IMR-90 (cell line): ENCODE measurements at regions not wholly inside any gene's neighbourhood (a gene's known extent, or its start where the extent isn't known, plus 50 kb on each side); places are given as distances from the start of the nearest gene placed in this dataset.

Experiments used
- ATAC-seq: fragments of 200-7000 bp; cut with Tn5 transposase; 2 replicates; pipeline ENCODE4 v1.9.1; 2020; ENCODE audit warnings: low read depth, mild to moderate bottlenecking, moderate library complexity
- BruUV-seq: library from RNA; stranded (reverse); fragments of 400-500 nt; replicated peaks from 2 replicates; lab custom pipeline; 2021; lab: Mats Ljungman, UMichigan
- CTCF ChIA-PET: fragments of 300-600 bp; formaldehyde crosslinking; extraction: SDS; loops from one replicate; lab custom pipeline; 2021; ENCODE audit warnings: antibody characterized with exemption; lab: Yijun Ruan, JAX
- POLR2A ChIA-PET: fragments of 300-600 bp; sonication (Branson Sonifier 250); formaldehyde crosslinking; loops from one replicate; lab custom pipeline; 2022; ENCODE audit warnings: antibody characterized with exemption; ENCODE audit not compliant: unreplicated experiment; lab: Charles Lee
- DNase-seq: peaks from one replicate; pipeline ENCODE4 v3.0.0; 2013
- H2AFZ ChIP-seq: replicated peaks from 2 replicates; pipeline ENCODE3; 2013; ENCODE audit warnings: low read length, mild to moderate bottlenecking; ENCODE audit not compliant: poor library complexity
- H2AK5ac ChIP-seq: 2 replicates; pipeline ENCODE4 v1.6.1; 2013; ENCODE audit warnings: low read depth, low read length, inconsistent platforms
- H2AK9ac ChIP-seq: replicated peaks from 2 replicates; pipeline ENCODE3; 2013; ENCODE audit warnings: mild to moderate bottlenecking, low read depth, low read length, moderate library complexity; ENCODE audit not compliant: poor library complexity
- H2BK120ac ChIP-seq: 2 replicates; pipeline ENCODE4 v1.6.1; 2013; ENCODE audit warnings: low read depth, low read length, inconsistent platforms
- H2BK15ac ChIP-seq: 3 replicates; pipeline ENCODE4 v1.6.1; 2013; ENCODE audit warnings: low read depth, low read length, inconsistent platforms
- H2BK20ac ChIP-seq: 2 replicates; pipeline ENCODE4 v1.6.1; 2013; ENCODE audit warnings: low read depth, mild to moderate bottlenecking, inconsistent platforms, low read length, moderate library complexity
- H2BK5ac ChIP-seq: 2 replicates; pipeline ENCODE4 v1.6.1; 2013; ENCODE audit warnings: mild to moderate bottlenecking, low read depth, low read length, inconsistent platforms; ENCODE audit not compliant: poor library complexity, severe bottlenecking
- H3K14ac ChIP-seq: replicated peaks from 2 replicates; pipeline ENCODE4 v1.6.1; 2013; ENCODE audit warnings: low read depth, low read length, inconsistent platforms
- H3K18ac ChIP-seq: 2 replicates; pipeline ENCODE4 v1.6.1; 2013; ENCODE audit warnings: low read depth, low read length, control low read depth
- H3K23ac ChIP-seq: 2 replicates; pipeline ENCODE4 v1.6.1; 2013; ENCODE audit warnings: low read depth, low read length, inconsistent platforms
- H3K27ac ChIP-seq: 2 replicates; pipeline ENCODE4 v1.5.1; 2013; ENCODE audit warnings: mild to moderate bottlenecking, control low read depth, low read length; ENCODE audit not compliant: insufficient read depth
- H3K27me3 ChIP-seq: 2 replicates; pipeline ENCODE4 v1.6.1; 2013; ENCODE audit warnings: low read length; ENCODE audit not compliant: control insufficient read depth, insufficient read depth
- H3K36me3 ChIP-seq: 2 replicates; pipeline ENCODE4 v1.6.1; 2013; ENCODE audit warnings: low read length, mixed read lengths; ENCODE audit not compliant: control insufficient read depth, insufficient read depth
- H3K4ac ChIP-seq: 2 replicates; pipeline ENCODE4 v1.6.1; 2013; ENCODE audit warnings: low read depth, low read length, inconsistent platforms
- H3K4me1 ChIP-seq: 2 replicates; pipeline ENCODE4 v1.6.1; 2013; ENCODE audit warnings: low read length, mixed read lengths; ENCODE audit not compliant: control insufficient read depth, insufficient read depth
- H3K4me2 ChIP-seq: 2 replicates; pipeline ENCODE4 v1.6.1; 2013; ENCODE audit warnings: low read depth, mild to moderate bottlenecking, control low read depth, low read length, moderate library complexity
- H3K4me3 ChIP-seq: 2 replicates; pipeline ENCODE4 v1.5.1; 2013; ENCODE audit warnings: low read depth, mild to moderate bottlenecking, control low read depth, low read length, moderate library complexity; ENCODE audit not compliant: insufficient read depth
- H3K56ac ChIP-seq: 2 replicates; pipeline ENCODE4 v1.6.1; 2013; ENCODE audit warnings: low read length, inconsistent platforms; ENCODE audit not compliant: insufficient read depth; ENCODE audit errors: extremely low read depth
- H3K79me1 ChIP-seq, 2 experiments: 2 replicates each; pipeline ENCODE4 v1.6.1; 2013; ENCODE audit warnings: low read length in 2 of 2, inconsistent platforms in 1 of 2, low read depth in 1 of 2
- H3K9ac ChIP-seq: 2 replicates; pipeline ENCODE4 v1.6.1; 2013; ENCODE audit warnings: low read depth, low read length, control low read depth
- H3K9me1 ChIP-seq: 2 replicates; pipeline ENCODE4 v1.6.1; 2013; ENCODE audit warnings: low read length, inconsistent platforms; ENCODE audit not compliant: insufficient read depth
- H3K9me3 ChIP-seq: 2 replicates; pipeline ENCODE4 v1.6.1; 2013; ENCODE audit warnings: low read length; ENCODE audit not compliant: control insufficient read depth, insufficient read depth
- H4K20me1 ChIP-seq: 2 replicates; pipeline ENCODE4 v1.6.1; 2013; ENCODE audit warnings: low read length, inconsistent platforms; ENCODE audit not compliant: insufficient read depth
- H4K5ac ChIP-seq: 2 replicates; pipeline ENCODE4 v1.6.1; 2013; ENCODE audit warnings: mild to moderate bottlenecking, low read depth, low read length, control low read depth
- H4K8ac ChIP-seq, 2 experiments: 2 replicates each; pipeline ENCODE4 v1.6.1; 2013; ENCODE audit warnings: low read depth in 2 of 2, low read length in 2 of 2, control low read depth in 1 of 2, inconsistent platforms in 1 of 2
- H4K91ac ChIP-seq: 2 replicates; pipeline ENCODE4 v1.6.1; 2013; ENCODE audit warnings: low read depth, low read length, inconsistent platforms; ENCODE audit not compliant: insufficient read depth
- BHLHE40 ChIP-seq: fragments of 150-350 bp; IDR thresholded peaks from 2 replicates; pipeline ENCODE4 v1.6.1; 2016; ENCODE audit warnings: mild to moderate bottlenecking, low read depth, low read length
- CEBPB ChIP-seq: IDR thresholded peaks from 2 replicates; pipeline ENCODE4 v1.6.1; 2012; ENCODE audit warnings: low read depth, low read length, improper control_type of control experiment
- FOS ChIP-seq: fragments of 150-350 bp; IDR thresholded peaks from 2 replicates; pipeline ENCODE4 v1.6.1; 2016; ENCODE audit warnings: low read depth, low read length
- MXI1 ChIP-seq: IDR thresholded peaks from 2 replicates; pipeline ENCODE4 v1.6.1; 2012; ENCODE audit warnings: low read depth, mild to moderate bottlenecking, low read length, moderate library complexity, borderline replicate concordance
- POLR2A ChIP-seq: IDR thresholded peaks from 2 replicates; pipeline ENCODE4 v1.6.1; 2012; ENCODE audit warnings: mild to moderate bottlenecking, low read depth, low read length
- SMC3 ChIP-seq: fragments of 150-350 bp; IDR thresholded peaks from 2 replicates; pipeline ENCODE4 v1.6.1; 2016; ENCODE audit warnings: low read depth, mild to moderate bottlenecking, antibody characterized with exemption, low read length, moderate library complexity
- USF2 ChIP-seq: fragments of 150-350 bp; IDR thresholded peaks from 2 replicates; pipeline ENCODE4 v1.6.1; 2017; ENCODE audit warnings: mild to moderate bottlenecking, antibody characterized with exemption, low read length, low read depth
- WGBS, 2 experiments: methylation state at CpG; one replicate each; pipeline versions ENCODE4 v1.1.5 to v1.1.7; 2013; ENCODE audit warnings: missing lambda C conversion rate in 2 of 2; ENCODE audit not compliant: insufficient read length in 1 of 2; ENCODE audit errors: extremely low coverage in 2 of 2; 5-methylcytosine and 5-hydroxymethylcytosine counted together
- dilution Hi-C: fragments of 300-500 bp; cut with HindIII; formaldehyde crosslinking; loops from one replicate; pipeline ENCODE4 v1.14.3; 2018; ENCODE audit warnings: low sequenced_read_pairs; ENCODE audit not compliant: unreplicated experiment
- in situ Hi-C: fragments of 300-500 bp; cut with MboI; formaldehyde crosslinking; loops from 3 replicates; pipeline ENCODE4 v1.14.3; 2019; ENCODE audit warnings: low sequenced_read_pairs, inconsistent platforms, mixed read lengths
- intact Hi-C: fragments of 100-400 bp; cut with micrococcal nuclease; formaldehyde crosslinking; loops from 2 replicates; pipeline ENCODE4 v1.10.0; 2022

- Histone ChIP-seq H3K4me1 (no peaks in the 10 kb centered on the region), H3K14ac (no peak overlapping the region), H3K9me1 (no peaks in the 10 kb centered on the region), H3K4ac (no peak overlapping the region), H3K23ac (no peak overlapping the region), H3K9me3 (peaks cover 2% of the 10 kb centered on the region; the same call in 1 of the 2 replicates), H3K27me3 (no peaks in the 10 kb centered on the region), H3K36me3 (no peaks in the 10 kb centered on the region), H2AK5ac (no peak overlapping the region), H3K79me1 (no peaks in the 10 kb centered on the region), H2BK120ac (no peak overlapping the region), H2AFZ (no peak overlapping the region), H3K56ac (no peak overlapping the region), H4K5ac (no peak overlapping the region), H3K4me3 (no peak overlapping the region), H4K20me1 (no peaks in the 10 kb centered on the region), H2BK5ac (no peak overlapping the region), H4K91ac (no peak overlapping the region), H4K8ac (no peak overlapping the region), H2BK20ac (no peak overlapping the region), H2BK15ac (no peak overlapping the region), H2AK9ac (no peak overlapping the region), H3K27ac (no peak overlapping the region), H3K9ac (no peak overlapping the region), H3K4me2 (no peak overlapping the region), H3K18ac (no peak overlapping the region)
- in situ Hi-C loops (no loop called here), intact Hi-C loops (loop anchor here (2.0 to 10.0 kb wide), 2 partner anchors 607 to 875 kb away; no protein-coding TSS in a partner anchor), dilution Hi-C loops (no loop called here)
- no TSS peak for BruUV-seq
- CTCF ChIA-PET = no interaction called here
- DNase-seq (no peak), ATAC-seq (no peak)
- no CpG with 5 or more reads among the region's 2 CpGs for WGBS, 2 experiments
- POLR2A ChIA-PET = no interaction called here
- TF ChIP-seq MXI1 = no peak
- TF ChIP-seq POLR2A = no peak
- no peak for TF ChIP-seq CEBPB
- TF ChIP-seq USF2 = no peak
- no peak for TF ChIP-seq FOS
- no peak for TF ChIP-seq BHLHE40
- no peak for TF ChIP-seq SMC3
These were observed 799.8 kb downstream of the DIPK2A start for GRCh38 chr3:144771381-144771870.
